ENCODE measurements at regions not wholly inside any gene's neighbourhood (a gene's known extent, or its start where the extent isn't known, plus 50 kb on each side); places are given as distances from the start of the nearest gene placed in this dataset.

GRCh38 chr4:115489279-115489678 lies 375.9 kb upstream of the NDST4 start:
- Histone ChIP-seq H3K36me3 (ENCODE audit: control insufficient read depth, insufficient read depth, low read length) (no peaks in the 10 kb centered on the region), H3K79me2 (ENCODE audit: control insufficient read depth, insufficient read depth, low read length) (no peaks in the 10 kb centered on the region), H2AFZ (ENCODE audit: low read length) (no peak overlapping the region), H3K9ac (ENCODE audit: insufficient read depth, low read length) (no peak overlapping the region), H4K20me1 (ENCODE audit: control insufficient read depth, extremely low read depth, insufficient read depth, low read length) (no peaks in the 10 kb centered on the region), H3K4me3 (replicated peaks in 1 of 4; ENCODE audit: control extremely low read depth in 1 of 4, insufficient read depth in 1 of 4, low read depth in 3 of 4, low read length in 4 of 4) (no peak overlapping the region), H3K9me3 (ENCODE audit: control insufficient read depth, insufficient read depth, low read depth, low read length) (no peaks in the 10 kb centered on the region), H3K4me1 (ENCODE audit: control insufficient read depth, extremely low read depth, insufficient read depth, low read length) (no peaks in the 10 kb centered on the region), H3K27ac (ENCODE audit: insufficient read depth, low read length) (no peak overlapping the region), H3K4me2 (ENCODE audit: extremely low read depth, insufficient read depth, low read length) (no peak overlapping the region), H3K27me3 (ENCODE audit: control insufficient read depth, insufficient read depth, low read length) (no peaks in the 10 kb centered on the region)
- DNase-seq (ENCODE audit: low read depth in 2 of 2) = no peak
- no peak for TF ChIP-seq CTCF (conservative IDR thresholded peaks at IDR 0.05 in 1 of 2, IDR thresholded peaks at IDR 0.05 in 1 of 2; ENCODE audit: low read depth in 1 of 2, low read length in 2 of 2)

- TF ChIP-seq CTCF (conservative IDR thresholded peaks at IDR 0.05 in 1 of 2, IDR thresholded peaks at IDR 0.05 in 1 of 2; ENCODE audit: low read depth in 1 of 2, low read length in 2 of 2) (no peak), EZH2 (IDR thresholded peaks at IDR 0.05; ENCODE audit: low read length, missing control alignments) (no peak)
- H3K9me3 ChIP-seq (ENCODE audit: control insufficient read depth, insufficient read depth, low read depth, low read length) = no peaks in the 10 kb centered on the region
- H2AFZ ChIP-seq (ENCODE audit: low read length) = no peak overlapping the region
- no peaks in the 10 kb centered on the region for H4K20me1 ChIP-seq (ENCODE audit: control insufficient read depth, extremely low read depth, insufficient read depth, low read length)
- H3K79me2 ChIP-seq (ENCODE audit: control insufficient read depth, insufficient read depth, low read length) = no peaks in the 10 kb centered on the region
- H3K9ac ChIP-seq (ENCODE audit: insufficient read depth, low read length) = no peak overlapping the region
- H3K27me3 ChIP-seq (ENCODE audit: control insufficient read depth, insufficient read depth, low read length) = no peaks in the 10 kb centered on the region
- H3K36me3 ChIP-seq (ENCODE audit: control insufficient read depth, insufficient read depth, low read length) = no peaks in the 10 kb centered on the region
- no peak overlapping the region for H3K4me2 ChIP-seq (ENCODE audit: extremely low read depth, insufficient read depth, low read length)
- no peak overlapping the region for H3K27ac ChIP-seq (ENCODE audit: insufficient read depth, low read length)
- no peaks in the 10 kb centered on the region for H3K4me1 ChIP-seq (ENCODE audit: control insufficient read depth, extremely low read depth, insufficient read depth, low read length)
- no peak overlapping the region for H3K4me3 ChIP-seq (replicated peaks in 1 of 4; ENCODE audit: control extremely low read depth in 1 of 4, insufficient read depth in 1 of 4, low read depth in 3 of 4, low read length in 4 of 4)
- DNase-seq (ENCODE audit: low read depth in 2 of 2) = no peak
These were observed 372.0 kb upstream of the NDST4 start for GRCh38 chr4:115485402-115485801.

GRCh38 chr4:115484479-115484878 lies 371.1 kb upstream of the NDST4 start:
- no peak overlapping the region for H3K9ac ChIP-seq (ENCODE audit: insufficient read depth, low read length)
- no peak overlapping the region for H3K4me2 ChIP-seq (ENCODE audit: extremely low read depth, insufficient read depth, low read length)
- no peaks in the 10 kb centered on the region for H3K36me3 ChIP-seq (ENCODE audit: control insufficient read depth, insufficient read depth, low read length)
- H3K9me3 ChIP-seq (ENCODE audit: control insufficient read depth, insufficient read depth, low read depth, low read length) = no peaks in the 10 kb centered on the region
- no peak overlapping the region for H3K27ac ChIP-seq (ENCODE audit: insufficient read depth, low read length)
- DNase-seq (ENCODE audit: low read depth in 2 of 2) = no peak
- no peaks in the 10 kb centered on the region for H3K79me2 ChIP-seq (ENCODE audit: control insufficient read depth, insufficient read depth, low read length)
- no peaks in the 10 kb centered on the region for H4K20me1 ChIP-seq (ENCODE audit: control insufficient read depth, extremely low read depth, insufficient read depth, low read length)
- no peak overlapping the region for H3K4me3 ChIP-seq (replicated peaks in 1 of 4; ENCODE audit: control extremely low read depth in 1 of 4, insufficient read depth in 1 of 4, low read depth in 3 of 4, low read length in 4 of 4)
- H3K4me1 ChIP-seq (ENCODE audit: control insufficient read depth, extremely low read depth, insufficient read depth, low read length) = no peaks in the 10 kb centered on the region
- no peak overlapping the region for H2AFZ ChIP-seq (ENCODE audit: low read length)
- no peak for TF ChIP-seq CTCF (conservative IDR thresholded peaks at IDR 0.05 in 1 of 2, IDR thresholded peaks at IDR 0.05 in 1 of 2; ENCODE audit: low read depth in 1 of 2, low read length in 2 of 2)
- TF ChIP-seq EZH2 (IDR thresholded peaks at IDR 0.05; ENCODE audit: low read length, missing control alignments) = no peak
- no peaks in the 10 kb centered on the region for H3K27me3 ChIP-seq (ENCODE audit: control insufficient read depth, insufficient read depth, low read length)
